A172 (cell line): ENCODE measurements at regions not wholly inside any gene's neighbourhood (a gene's known extent, or its start where the extent isn't known, plus 50 kb on each side); places are given as distances from the start of the nearest gene placed in this dataset.
A peak's percentile ranks its signal among the peaks of the same experiment; 100 is the strongest.
"Not testable (repeated sequence)": the region's sequence is repeated elsewhere in the genome, so short reads cannot be mapped to it uniquely, and the experiment has no call there.

Source experiments
- DNase-seq: peaks from one replicate; pipeline ENCODE4 v3.0.0-alpha.2; 2015; ENCODE audit warnings: low spot score

DNA sequence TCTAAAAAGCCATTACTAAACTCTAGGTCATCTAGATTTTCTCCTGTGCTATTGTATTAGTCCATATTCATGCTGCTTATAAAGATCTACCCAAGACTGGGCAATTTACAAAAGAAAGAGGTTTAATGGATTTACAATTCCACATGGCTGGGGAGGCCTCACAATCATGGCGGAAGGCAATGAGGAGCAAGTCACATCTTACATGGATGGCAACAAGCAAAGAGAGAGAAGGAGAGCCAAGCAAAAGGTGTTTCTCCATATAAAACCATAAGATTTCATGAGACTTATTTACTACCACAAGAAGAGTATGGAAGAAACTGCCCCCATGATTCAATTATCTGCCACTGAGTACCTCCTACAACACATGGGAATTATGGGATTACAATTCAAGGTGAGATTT, 69.6 kb upstream of the CCDC6 start:
- DNase-seq = not testable (repeated sequence)

GRCh38 chr10:59971915-59972314, 65.6 kb upstream of the CCDC6 start:
- peak; percentile 27 for DNase-seq

DNA sequence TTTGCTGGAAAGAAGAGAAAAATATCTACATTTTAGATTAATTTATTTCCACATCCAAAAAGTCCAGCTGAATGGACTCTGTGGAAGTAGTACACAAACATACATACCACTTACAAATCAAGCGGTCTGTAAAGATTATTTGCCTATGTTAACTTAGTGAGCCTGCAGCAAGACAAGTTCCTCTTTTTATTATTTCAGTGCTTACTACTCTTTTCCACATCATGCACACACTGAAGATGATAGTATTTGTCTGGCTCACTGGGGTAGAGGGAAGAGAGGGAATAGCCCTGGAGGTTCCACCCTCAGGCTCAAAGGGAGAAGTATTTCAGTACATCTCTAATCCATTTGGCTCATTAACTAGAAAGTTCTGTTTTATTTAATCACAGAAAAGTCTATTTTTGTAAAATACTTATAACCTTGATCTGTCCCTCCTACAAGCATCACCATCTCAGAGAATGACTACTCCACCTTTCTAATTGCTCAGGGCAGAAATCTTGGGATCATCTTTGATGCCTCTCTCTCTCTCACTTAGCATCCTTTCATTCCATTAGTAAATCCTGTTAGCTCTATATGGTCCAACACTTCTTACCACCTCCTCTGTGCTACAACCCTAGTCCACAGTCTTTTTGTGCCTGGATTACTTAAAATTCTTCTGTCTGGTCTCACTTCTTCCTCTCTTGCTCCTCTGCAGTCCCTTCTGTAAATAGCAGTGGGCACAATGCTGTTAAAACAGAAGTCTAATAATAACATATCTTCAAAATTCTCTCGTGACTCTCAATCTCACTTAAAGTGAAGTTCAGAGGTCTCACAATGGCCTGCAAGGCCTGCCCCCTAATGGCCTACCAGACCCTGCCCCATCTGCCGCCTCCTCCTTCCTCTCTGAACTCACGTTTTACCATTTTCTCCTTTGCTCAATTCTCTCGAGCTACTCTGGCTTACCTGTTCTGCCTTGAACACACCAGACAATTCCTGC, 64.3 kb upstream of the CCDC6 start:
- no peak for DNase-seq

GRCh38 chr10:59968705-59969104, 62.3 kb upstream of the CCDC6 start:
- no peak for DNase-seq

GRCh38 chr10:59967079-59967478, 60.7 kb upstream of the CCDC6 start:
- DNase-seq = no peak

- DNase-seq = no peak
These were observed 59.7 kb upstream of the CCDC6 start for GRCh38 chr10:59965899-59966650.

DNA sequence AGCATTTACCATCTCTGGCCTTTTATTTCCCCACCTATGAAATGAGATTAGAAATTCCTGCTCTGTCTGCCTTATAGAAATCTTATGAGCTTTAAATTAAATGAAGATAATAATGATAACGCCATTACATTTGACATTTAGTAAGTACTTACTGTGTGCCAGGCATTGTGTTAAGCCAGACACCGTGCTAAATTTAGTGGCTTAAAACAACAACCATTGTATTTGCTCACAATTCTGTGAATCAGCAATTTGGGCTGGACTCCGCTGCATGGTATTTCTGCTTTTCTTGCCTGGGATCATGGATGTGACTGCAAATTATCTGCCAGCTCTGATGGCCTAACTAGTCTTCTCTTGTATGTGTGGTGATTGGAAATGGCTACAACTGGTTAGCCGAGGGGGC, 56.4 kb upstream of the CCDC6 start:
- no peak for DNase-seq

- no peak for DNase-seq
These were observed 54.4 kb upstream of the CCDC6 start for GRCh38 chr10:59960751-59961150.

- no peak for DNase-seq
These were observed 53.2 kb upstream of the CCDC6 start for GRCh38 chr10:59959504-59960018.

- DNase-seq = no peak
These were observed 52.5 kb upstream of the CCDC6 start for GRCh38 chr10:59958882-59959281.

GRCh38 chr10:59957975-59958374, 51.6 kb upstream of the CCDC6 start:
- no peak for DNase-seq
